M059J (cell line): ENCODE measurements at regions not wholly inside any gene's neighbourhood (a gene's known extent, or its start where the extent isn't known, plus 50 kb on each side); places are given as distances from the start of the nearest gene placed in this dataset.

ENCODE experiments used
- DNase-seq: peaks from one replicate; pipeline ENCODE4 v3.0.0-alpha.2; 2012; ENCODE audit warnings: low read depth

DNA sequence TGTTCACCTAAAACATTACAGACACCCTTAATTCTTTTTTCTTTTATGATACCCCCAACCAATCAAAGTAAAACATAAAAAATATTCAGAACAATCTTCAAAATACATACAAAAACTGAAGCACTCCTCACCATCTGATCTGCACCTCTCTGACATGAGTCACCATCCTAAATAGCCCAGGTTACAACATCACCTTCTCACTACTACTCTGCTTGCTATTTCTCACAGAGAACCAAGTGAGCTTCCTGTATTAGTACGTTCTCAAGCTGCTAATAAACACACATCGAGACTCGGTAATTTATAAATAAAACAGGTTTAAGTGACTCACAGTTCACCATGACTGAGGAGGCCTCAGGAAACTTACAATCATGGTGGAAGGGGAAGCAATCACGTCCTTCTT is 183.5 kb downstream of the CBLN2 start:
- DNase-seq = no peak

DNA sequence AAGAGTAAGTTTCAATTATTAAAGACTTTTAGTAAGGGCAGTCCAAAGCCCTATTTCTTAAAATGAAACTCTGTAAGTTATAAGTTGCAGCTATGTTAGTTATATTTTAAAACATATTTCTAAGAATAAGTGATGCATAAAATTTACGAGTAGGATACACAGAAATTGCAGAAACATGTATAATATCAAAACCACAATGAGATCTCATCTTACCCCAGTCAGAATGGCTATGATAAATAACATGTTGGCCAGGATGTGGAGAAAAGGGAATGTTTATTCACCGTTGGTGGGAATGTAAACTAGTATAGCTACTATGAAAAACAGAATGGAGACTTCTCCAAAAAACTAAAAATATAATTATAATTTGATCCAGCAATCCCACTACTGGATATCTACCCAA is 201.2 kb downstream of the CBLN2 start:
- DNase-seq = no peak

DNA sequence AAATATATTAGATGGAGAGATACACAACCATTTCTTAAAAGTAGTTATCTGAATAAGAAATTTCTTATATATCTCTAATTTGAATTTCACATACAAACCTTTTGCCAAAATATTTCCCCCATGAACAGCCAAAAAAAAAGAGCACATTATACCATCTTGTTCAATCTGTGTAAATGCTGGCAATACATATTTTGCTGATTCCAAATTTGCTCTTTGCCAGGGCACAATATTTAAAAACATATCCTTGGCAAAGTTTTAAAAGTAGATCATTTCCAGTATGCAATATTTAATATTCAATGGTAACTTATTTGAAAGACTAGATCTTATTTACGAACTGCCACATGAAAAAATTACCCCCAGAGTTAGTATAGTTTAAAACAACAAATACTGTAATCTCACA is 204.2 kb downstream of the CBLN2 start:
- DNase-seq = no peak

DNA sequence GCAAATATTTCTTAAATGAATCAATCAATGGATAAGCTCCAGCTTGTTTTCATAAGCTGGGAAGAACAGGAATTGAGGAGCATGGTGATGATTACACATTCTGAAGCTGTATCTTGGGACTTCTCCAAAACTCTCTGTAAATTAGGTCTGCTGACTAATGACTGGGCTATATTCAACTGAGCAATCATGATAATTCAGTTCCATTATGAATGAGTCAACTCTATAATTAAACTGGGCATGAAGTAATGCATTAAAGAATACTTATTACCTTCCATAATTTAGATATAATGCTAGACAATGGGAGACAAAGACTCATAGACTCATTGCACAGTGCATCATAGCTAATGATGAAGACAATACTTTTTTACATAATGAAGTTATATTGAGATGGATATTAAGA is 207.4 kb downstream of the CBLN2 start:
- no peak for DNase-seq

DNA sequence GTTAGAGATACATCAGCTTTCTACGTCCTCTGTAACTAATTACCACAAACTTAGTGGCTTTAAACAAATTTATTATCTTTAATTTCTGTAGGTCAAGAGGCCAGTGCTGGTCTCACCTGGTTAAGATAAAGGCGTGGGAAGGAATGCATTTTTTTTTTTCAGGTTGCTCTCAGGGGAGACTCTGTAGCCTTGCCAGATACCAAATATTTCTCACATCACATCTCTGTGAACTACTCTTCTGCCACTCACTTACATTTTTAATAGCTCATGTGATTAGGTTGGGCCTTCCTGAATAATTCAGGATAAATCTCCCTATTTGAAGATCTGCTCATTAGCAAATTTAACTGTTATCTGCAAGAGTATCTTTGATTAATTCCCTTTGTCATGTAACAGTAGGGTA is 214.6 kb downstream of the CBLN2 start:
- DNase-seq = no peak

DNA sequence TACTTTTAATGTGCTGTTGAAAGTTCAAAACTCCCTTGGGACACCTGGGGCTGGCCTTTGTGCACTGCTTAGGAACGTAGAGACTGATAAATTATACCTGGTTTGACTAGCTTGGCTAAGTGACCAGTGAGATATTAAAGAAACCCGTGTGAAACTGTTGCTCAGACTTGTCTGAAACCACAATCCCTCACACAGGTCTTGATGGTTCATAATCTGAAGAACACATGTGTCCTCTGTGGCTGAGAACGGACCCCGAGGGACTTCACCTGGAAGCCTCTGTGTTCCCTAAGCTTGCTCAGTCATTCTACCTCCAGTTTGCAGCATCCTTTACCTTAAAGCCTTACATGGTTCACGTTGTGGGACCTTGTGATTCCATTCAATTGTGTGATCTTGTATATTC is 218.8 kb downstream of the CBLN2 start:
- DNase-seq = no peak

DNA sequence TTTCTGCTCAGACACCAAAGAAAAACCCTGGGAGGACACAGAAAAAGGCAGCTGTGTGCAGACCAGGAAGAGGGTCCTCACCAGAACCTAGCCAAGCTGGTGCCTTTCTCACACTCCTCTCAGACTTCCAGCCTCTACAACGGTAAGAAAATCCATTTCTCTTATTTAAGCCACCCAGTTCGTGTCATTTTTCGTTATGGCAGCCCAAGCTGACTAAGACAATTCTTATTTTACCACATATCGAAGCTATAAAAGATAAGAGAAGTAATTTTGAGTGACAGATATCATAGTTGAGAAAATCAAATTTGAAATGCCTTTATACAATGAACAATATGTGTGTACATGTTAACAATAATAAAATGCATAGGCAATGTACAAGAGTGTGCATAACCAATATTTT is 219.5 kb downstream of the CBLN2 start:
- no peak for DNase-seq

DNA sequence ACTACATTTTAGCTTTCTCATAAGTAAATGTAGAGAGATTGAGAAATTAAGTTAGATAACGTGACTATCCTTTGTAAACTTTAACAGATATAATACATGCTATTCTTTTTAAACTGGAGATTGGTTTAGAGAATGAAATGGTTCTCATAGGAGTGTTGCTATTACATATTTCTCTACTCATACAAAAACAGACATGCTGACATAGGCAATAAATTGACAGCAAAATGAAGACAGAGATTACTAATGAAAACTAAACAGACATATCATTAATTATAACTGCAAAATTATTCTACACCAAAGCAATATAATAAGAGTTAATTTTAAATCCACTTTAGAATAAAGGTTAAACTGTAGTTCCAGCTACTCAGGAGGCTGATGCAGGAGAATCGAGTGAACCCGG is 227.6 kb downstream of the CBLN2 start:
- DNase-seq = no peak

DNA sequence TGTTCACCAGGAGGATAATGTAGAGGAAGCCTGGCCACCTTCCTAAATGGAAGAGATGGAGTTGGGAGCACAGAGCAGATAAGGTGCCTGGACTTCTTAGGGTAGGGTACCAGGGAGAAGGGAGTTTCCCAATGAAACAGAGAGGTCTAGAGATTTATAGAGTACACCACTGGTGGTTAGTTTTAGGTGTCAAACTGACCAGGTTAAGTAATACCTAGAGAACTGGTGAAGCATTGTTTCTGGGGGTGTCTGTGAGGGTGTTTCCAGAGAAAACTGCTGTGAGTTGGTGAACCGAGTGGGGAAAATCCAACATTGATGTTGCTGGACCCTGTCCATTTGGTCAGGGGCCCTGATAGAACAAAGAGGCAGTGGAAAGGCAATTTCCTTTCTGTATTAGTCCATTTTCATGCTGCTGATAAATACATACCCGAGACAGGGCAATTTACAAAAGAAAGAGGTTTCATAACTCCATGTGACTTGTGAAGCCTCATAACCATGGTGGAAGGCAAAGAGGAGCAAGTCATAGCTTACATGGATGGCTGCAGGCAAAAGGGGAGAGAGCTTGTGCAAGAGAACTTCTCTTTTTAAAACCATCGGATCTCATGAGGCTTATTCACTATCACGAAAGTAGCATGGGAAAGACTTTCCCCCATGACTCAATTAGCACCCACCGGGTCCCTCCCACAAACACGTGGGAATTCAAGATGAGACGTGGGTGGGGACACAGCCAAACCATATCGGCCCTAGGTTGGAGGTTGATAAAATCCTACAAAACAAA is 260.8 kb downstream of the CBLN2 start:
- DNase-seq = no peak

DNA sequence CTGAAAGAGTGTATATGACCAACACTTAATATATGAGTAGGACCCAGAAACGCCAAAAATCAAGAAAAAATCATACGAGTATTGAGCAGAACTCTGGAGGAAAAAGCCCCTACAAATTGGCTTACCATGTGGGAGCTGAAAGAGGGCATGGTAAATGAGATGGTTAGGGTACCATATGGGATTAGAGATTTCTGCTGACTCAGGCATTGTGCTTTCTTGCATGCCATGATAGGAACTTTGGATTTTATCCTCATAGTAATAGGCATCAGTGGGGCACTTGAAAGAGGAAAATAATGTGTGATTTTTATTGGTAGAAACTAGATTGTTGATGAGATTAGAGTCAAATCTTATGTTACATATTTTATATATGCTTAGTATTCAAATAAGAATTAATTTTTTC is 271.1 kb downstream of the CBLN2 start:
- no peak for DNase-seq

DNA sequence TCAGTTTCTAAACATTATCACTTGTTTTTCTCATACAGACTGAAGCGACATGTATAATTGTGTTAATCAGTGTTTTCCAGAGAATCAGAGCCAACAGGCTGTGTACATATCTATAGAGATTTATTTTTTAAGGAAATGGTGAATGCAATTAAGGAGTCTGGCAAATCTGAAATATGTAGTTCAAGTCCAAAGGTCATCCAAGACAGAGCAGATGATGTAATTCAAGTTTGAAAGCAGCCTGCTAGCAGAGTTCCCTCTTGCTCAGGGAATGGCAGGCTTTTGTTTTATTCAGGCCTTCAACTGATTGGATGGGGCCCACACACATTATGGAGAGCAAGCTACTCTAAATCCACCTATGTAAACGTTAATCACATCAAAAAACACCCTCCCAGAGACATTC is 282.6 kb downstream of the CBLN2 start:
- DNase-seq = no peak

DNA sequence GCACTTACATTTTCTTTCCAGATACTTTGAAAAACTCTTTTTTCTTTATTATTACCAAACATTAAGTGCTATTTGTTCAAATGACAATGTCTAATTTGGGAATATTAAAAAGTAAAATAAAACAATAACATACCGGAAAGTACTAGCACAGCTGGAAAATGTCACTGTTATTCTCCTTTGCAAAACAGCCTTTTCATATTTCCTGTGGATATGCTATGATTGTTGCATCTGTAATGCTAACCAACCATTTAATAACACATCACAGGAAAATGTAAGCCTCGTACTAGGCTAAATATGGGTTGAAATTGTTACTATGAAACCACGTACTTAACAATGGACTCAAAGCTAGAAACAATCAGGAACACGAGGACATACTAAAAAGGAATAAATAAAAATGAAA is 298.1 kb downstream of the CBLN2 start:
- DNase-seq = no peak

DNA sequence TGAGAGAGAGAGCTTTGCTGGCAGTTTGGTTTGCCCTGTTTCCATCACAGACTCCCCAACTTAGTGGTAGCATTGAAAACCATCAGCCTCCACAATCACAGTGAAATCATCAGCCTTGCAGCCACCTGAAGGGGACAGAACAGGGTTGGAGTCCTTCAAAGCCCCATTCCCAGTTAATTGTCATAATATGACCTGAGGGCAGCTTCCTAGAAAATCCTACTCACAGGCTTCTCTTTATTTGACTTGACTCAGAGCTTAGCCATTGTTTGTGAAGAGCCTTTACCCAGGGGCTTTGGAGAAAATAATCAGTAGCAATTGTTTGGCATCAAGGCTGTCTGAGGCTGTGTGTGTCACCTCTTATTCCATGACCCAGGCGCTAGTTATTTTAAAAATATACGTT is 308.7 kb downstream of the CBLN2 start:
- DNase-seq = no peak

DNA sequence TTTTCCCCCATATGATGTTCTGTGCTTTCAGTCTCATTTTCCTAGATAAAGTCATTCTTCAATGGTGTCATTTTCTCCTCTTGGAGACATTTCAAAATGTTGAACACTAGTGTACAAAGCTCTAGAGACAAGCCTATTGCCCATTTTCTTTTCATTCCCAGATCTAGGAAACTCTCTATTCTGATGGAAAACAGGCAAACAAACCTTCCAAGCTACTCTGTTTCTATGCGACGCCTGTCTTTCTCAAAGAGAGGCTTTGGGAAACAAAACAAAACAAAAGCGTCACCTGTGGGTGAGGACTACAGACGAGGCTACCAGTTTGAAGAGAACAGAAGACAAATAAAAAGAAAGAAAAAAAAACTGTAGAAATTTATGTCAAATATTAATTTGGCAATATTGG is 311.0 kb downstream of the CBLN2 start:
- DNase-seq = no peak

DNA sequence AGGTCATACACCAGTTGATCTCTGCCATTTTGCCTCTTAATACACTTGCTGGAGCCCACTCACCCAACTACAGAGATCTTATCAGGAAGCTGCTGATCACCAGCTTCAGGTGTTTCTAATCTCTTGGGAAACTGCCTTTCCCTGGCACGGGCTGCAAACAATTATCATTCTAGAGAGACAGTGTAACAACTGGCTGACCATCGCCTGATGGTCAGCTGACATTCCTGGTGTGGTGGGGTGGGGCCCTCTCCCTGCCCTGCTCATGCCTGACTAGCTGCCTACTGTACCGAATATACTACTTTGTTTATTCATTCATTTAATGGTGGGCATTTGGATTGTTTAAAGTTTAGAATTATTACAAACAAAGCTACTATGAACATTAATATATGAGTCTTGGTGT is 311.5 kb downstream of the CBLN2 start:
- no peak for DNase-seq

DNA sequence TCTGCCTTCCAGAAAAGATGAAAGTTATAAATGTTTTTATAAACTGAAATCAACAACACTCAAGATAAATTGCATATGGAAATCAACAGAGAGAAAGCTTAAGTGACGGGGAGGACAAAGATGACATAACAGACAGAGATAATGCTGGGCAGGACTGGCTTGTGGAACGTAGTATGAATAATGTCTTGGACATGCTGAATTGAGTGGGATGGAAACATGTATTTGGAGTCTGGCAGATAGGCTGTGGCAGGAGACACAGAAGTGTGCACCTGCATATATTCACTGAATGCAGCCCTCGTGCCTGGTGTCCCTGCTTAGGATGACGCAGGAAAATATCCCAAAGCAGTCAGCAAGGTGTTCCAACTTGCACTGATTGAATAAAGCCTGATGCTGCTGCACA is 318.2 kb downstream of the CBLN2 start:
- no peak for DNase-seq

DNA sequence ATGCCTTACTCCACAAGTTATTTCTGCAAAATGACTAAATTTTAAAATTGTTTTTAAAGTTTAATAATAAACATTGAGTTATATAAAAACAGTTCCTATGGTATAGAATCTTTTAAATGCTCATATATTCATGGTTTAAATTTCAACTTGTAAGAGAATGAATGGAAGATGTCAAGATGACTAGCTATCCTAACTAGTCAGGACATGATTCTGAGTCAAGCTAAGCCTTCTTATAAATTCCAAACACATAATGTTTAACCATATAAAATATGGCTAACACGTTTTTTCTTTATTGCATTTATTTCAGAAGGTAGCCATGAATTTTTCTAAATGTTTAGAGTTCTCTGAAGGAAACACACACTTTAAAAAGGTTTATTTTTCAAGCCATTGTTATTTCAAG is 320.4 kb downstream of the CBLN2 start:
- DNase-seq = no peak

DNA sequence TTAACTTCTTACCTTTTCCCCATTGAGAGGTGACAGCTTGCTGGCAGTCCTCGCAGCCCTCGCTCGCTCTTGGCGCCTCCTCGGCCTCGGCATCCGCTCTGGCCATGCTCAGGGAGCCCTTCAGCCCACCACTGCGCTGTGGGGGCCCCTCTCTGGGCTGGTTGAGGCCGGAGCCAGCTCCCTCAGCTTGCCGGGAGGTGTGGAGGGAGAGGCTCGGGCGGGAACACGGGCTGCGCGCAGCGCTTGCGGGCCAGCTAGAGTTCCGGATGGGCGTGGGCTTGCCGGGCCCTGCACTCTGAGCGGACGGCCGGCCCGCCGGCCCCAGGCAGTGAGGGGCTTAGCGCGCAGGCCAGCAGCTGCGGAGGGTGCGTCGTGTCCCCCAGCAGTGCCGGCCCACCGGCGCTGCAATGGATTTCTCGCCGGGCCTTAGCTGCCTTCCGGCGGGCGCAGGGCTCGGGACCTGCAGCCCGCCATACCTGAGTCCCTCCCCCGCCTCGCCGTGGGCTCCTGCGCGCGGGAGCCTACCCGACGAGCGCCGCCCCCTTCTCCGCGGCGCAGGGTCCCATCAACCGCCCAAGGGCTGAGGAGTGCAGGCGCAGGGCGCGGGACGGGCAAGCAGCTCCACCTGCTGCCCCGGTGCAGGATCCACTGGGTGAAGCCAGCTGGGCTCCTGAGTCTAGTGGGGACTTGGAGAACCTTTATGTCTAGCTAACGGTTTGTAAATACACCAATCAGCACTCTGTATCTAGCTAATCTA is 335.0 kb downstream of the CBLN2 start:
- no peak for DNase-seq

DNA sequence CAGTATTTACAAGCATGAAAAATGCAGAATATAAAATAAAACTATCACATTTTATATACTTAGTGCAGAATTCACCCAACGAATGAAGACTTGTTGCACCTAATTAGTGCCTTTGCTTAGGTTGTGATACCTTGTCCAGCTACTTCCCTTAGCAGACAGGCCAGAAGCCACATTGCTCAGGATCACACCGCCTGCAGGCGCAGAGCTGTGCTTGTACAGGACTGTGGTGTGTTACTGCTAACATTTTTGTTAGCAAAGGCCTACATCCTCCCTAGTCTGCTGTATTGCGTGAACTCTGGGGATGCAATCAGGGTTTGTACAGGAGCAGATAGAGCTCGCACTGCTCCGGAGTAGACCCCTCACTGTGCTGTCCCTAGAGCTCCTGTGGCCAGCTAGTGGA is 336.9 kb downstream of the CBLN2 start:
- no peak for DNase-seq

DNA sequence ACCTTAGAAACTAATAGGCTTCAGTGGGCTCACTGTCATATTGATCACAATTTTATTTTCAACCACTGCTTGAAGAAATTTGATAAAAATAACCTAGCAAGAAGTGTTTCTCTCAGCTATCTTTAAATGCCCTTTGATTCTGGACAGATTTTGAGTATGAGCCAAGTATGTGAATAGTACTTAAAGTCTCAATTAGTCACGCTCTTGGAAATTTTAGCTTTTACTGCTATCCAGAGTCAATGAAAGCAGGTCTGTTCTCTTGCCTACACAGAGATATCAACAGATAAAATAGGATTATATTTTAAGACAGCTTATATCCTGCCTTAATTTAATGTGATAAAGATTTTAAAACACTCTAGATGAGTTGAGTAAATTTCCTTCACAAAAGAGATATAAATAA is 337.3 kb downstream of the CBLN2 start:
- no peak for DNase-seq

DNA sequence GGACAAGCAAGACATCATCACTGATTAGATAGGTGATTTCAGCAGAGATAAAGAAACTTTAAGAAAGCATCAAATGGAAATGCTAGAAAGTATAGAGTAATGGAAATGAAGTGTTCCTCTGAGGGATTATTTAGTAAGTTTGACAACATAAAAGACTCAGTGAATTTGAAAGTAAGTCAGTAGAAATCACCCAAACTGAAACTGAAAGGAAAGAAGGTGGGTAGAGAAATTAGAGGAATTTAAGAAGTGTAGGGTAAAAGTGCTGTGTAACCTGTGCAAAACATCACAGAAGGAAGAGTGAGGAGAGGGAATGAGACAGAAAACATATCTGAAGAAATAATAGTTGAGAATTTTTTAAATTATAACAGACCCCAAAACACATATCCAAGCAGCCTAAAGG is 343.1 kb downstream of the CBLN2 start:
- DNase-seq = no peak

DNA sequence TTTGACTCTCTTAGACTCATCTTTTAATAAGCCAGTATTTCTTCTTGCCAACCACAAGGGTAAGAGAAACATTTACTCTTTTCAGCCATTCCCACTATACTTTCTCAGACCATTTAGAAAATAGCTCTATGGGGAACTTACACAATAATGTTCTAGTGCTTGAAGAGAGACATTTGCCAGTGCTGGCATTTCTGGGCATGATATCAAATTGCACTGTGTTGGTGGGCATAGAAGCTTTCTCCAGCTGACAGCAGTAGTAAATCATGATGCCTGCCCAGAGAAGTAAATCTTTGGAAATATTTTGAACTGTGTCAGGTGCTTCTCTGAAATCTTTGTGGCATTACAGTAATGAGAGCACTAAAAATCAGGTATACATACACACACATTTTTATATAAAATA is 346.6 kb downstream of the CBLN2 start:
- DNase-seq = no peak

DNA sequence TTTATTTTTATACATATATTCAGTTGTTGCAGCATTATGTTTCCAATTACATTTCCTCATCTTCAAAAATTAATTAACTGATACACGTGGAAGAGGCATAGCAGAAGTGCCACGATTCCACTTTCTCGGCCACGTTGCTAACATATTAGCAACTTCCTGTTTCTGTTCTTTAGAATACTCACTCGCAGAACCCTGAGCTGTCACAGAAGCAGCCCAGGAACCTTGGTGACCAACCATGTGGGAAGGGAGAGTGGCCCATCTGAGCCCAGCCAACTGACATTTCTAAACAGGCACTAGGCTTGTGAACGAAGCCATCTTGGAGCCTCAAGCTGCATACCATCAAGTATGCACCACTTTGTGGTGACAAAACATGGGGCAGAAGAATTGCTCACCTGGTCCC is 350.1 kb downstream of the CBLN2 start:
- no peak for DNase-seq

DNA sequence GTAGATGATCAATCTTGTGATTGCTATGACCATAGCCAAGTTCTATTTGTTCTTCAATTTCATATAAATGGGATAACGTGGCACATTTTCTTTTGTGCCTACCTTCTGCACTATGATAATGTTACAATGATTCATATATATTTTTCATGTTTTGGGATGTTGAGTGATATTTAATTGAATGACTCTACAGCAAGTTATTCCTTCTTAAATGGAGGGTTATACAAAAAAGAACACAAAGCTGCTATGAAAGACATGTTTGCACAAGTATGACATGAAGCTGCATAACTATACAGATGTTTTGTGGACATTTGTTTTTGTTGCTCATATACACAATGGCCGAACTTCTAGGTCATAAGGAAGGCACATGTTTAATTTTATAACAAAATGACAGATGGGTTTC is 356.2 kb downstream of the CBLN2 start:
- no peak for DNase-seq
